ENCODE measurements at regions not wholly inside any gene's neighbourhood (a gene's known extent, or its start where the extent isn't known, plus 50 kb on each side); places are given as distances from the start of the nearest gene placed in this dataset.

DNA sequence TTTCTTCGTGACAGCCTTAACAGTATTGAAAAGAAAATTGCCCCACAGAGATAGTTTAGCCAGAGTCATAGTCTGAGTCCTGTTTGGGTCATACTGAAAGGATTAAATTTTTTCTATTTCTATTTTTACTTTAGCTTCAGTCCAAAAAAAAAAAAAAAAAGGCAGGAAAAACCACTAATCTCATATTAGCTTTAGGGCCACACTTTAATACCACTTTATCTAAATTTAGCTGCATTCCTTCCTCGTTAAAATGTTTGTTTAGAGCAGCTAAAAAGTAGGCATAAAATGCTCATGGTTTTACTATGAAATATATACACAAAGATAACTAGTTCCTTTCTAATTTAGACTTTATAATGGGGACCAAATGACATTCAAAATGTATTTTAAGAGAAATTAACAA, 216.5 kb upstream of the TMEM196 start:
- Mint-ChIP-seq H3K4me3 (no peak overlapping the region), H3K27me3 (ENCODE audit: low read depth) (no peaks in the 10 kb centered on the region), H3K9me3 (no peaks in the 10 kb centered on the region; a peak in 1 of 5 replicates), H3K27ac (no peak overlapping the region), H3K36me3 (ENCODE audit: insufficient read depth in 1 of 3, low read depth in 3 of 3) (peaks cover 0 to 11% (median 6%) of the 10 kb centered on the region in 3 experiments; a peak in 4 of 7 replicates), H3K4me1 (peaks cover 14 to 26% of the 10 kb centered on the region in 2 experiments)
- no peak overlapping the region for H2BK120ac ChIP-seq (ENCODE audit: low read depth, low read length, poor library complexity, severe bottlenecking)
- H3K14ac ChIP-seq (ENCODE audit: insufficient read depth, low read length): no peak overlapping the region
- no peaks in the 10 kb centered on the region for H3K9me3 ChIP-seq (ENCODE audit: control insufficient read depth, low read depth, low read length)
- no peak overlapping the region for H3K23ac ChIP-seq (ENCODE audit: insufficient read length, low read depth, low read length)
- H2BK20ac ChIP-seq (ENCODE audit: low read depth, low read length, poor library complexity, severe bottlenecking): no peak overlapping the region
- no peak overlapping the region for H3K56ac ChIP-seq (ENCODE audit: insufficient read length, low read depth, low read length)
- DNase-seq: no peak
- no CpG with 5 or more reads among the region's 2 CpGs for WGBS (ENCODE audit: extremely low coverage, insufficient read length, low lambda C conversion rate)
- H3K4me2 ChIP-seq (ENCODE audit: insufficient read depth, insufficient read length, low read length): no peak overlapping the region
- H3K4me1 ChIP-seq (ENCODE audit: insufficient read depth, low read length): no peaks in the 10 kb centered on the region
- H3K9ac ChIP-seq (ENCODE audit: extremely low read depth, insufficient read length, low read length): no peak overlapping the region
- no peaks in the 10 kb centered on the region for H3K27me3 ChIP-seq (ENCODE audit: insufficient read depth, low read length)
- H3K79me2 ChIP-seq (ENCODE audit: insufficient read depth, low read length): no peaks in the 10 kb centered on the region
- H3T11ph ChIP-seq (ENCODE audit: low read length): no peak overlapping the region
- H2AK5ac ChIP-seq (ENCODE audit: insufficient read length, low read length): no peak overlapping the region
- no peak overlapping the region for H2BK15ac ChIP-seq (ENCODE audit: low read depth, low read length)
- no peak overlapping the region for H2AFZ ChIP-seq (ENCODE audit: low read length)
- no peak overlapping the region for H2BK12ac ChIP-seq (ENCODE audit: insufficient read length, low read depth, low read length)
- no peak overlapping the region for H3K27ac ChIP-seq (ENCODE audit: insufficient read length, low read depth, low read length)
- no peak overlapping the region for H3K4ac ChIP-seq (ENCODE audit: low read depth, low read length)
- no peak overlapping the region for H4K8ac ChIP-seq (replicated peaks; ENCODE audit: insufficient read length, low read depth, low read length)
- H3K23me2 ChIP-seq (ENCODE audit: insufficient read length, low read depth, low read length, poor library complexity, severe bottlenecking): no peaks in the 10 kb centered on the region
- TF ChIP-seq, protein P1, sequence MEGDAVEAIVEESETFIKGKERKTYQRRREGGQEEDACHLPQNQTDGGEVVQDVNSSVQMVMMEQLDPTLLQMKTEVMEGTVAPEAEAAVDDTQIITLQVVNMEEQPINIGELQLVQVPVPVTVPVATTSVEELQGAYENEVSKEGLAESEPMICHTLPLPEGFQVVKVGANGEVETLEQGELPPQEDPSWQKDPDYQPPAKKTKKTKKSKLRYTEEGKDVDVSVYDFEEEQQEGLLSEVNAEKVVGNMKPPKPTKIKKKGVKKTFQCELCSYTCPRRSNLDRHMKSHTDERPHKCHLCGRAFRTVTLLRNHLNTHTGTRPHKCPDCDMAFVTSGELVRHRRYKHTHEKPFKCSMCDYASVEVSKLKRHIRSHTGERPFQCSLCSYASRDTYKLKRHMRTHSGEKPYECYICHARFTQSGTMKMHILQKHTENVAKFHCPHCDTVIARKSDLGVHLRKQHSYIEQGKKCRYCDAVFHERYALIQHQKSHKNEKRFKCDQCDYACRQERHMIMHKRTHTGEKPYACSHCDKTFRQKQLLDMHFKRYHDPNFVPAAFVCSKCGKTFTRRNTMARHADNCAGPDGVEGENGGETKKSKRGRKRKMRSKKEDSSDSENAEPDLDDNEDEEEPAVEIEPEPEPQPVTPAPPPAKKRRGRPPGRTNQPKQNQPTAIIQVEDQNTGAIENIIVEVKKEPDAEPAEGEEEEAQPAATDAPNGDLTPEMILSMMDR (conservative IDR thresholded peaks at IDR 0.05): no peak
- no peak overlapping the region for H4K91ac ChIP-seq (ENCODE audit: insufficient read length, low read depth, low read length)
- no peak overlapping the region for H4K5ac ChIP-seq (ENCODE audit: insufficient read length, low read depth, low read length)
- no peak overlapping the region for H3K18ac ChIP-seq (ENCODE audit: insufficient read length, low read depth, low read length)
- H2BK5ac ChIP-seq (ENCODE audit: insufficient read length, low read length): no peak overlapping the region
- no peaks in the 10 kb centered on the region for H3K79me1 ChIP-seq (ENCODE audit: insufficient read depth, low read depth, low read length, poor library complexity, severe bottlenecking)
- no peaks in the 10 kb centered on the region for H4K20me1 ChIP-seq (ENCODE audit: control insufficient read depth, insufficient read depth, insufficient read length)
